SK-N-SH (cell line): ENCODE measurements at regions not wholly inside any gene's neighbourhood (a gene's known extent, or its start where the extent isn't known, plus 50 kb on each side); places are given as distances from the start of the nearest gene placed in this dataset.

Experiments used
- CTCF ChIA-PET: fragments of 300-600, 350-600 bp; formaldehyde crosslinking; extraction: SDS; loops from one replicate; lab custom pipeline; 2021; lab: Yijun Ruan, JAX
- POLR2A ChIA-PET: fragments of 350-600 bp; sonication (Branson Sonifier 250); formaldehyde crosslinking; extraction: SDS; loops from one replicate; lab custom pipeline; 2020; ENCODE audit warnings: antibody characterized with exemption, inconsistent platforms; lab: Yijun Ruan, JAX
- DNase-seq: peaks from one replicate; pipeline ENCODE4 v3.0.0; 2012
- H2AFZ ChIP-seq: fragments of 200-600 bp; sonication (generic); 2 replicates; pipeline ENCODE4 v1.8.1; 2016; ENCODE audit warnings: antibody characterized with exemption, mild to moderate bottlenecking, low read depth
- H3F3A ChIP-seq: fragments of 200-600 bp; sonication (generic); replicated peaks from 2 replicates; pipeline ENCODE3; 2016; ENCODE audit warnings: antibody characterized with exemption, mild to moderate bottlenecking; ENCODE audit not compliant: insufficient read depth
- H3K27ac ChIP-seq, 2 experiments: fragments of 200-500 bp in 1 of 2; fragments of 200-600 bp in 1 of 2; sonication (Bioruptor generic) in 1 of 2; sonication (generic), shearing (Covaris generic) in 1 of 2; 2 replicates each; pipeline versions ENCODE4 v1.5.1 to v1.6.1; 2014 to 2016; ENCODE audit warnings: low read depth in 2 of 2, inconsistent platforms in 1 of 2, low read length in 1 of 2, mild to moderate bottlenecking in 1 of 2, mixed read lengths in 1 of 2
- H3K27me3 ChIP-seq: fragments of 200-600 bp; sonication (generic), shearing (Covaris generic); 2 replicates; pipeline ENCODE4 v1.6.1; 2016; ENCODE audit warnings: mixed run types; ENCODE audit not compliant: insufficient read depth
- H3K36me3 ChIP-seq, 2 experiments: fragments of 200-500 bp in 1 of 2; fragments of 200-600 bp in 1 of 2; sonication (Bioruptor generic) in 1 of 2; sonication (generic) in 1 of 2; replicated peaks in 1 of 2; 2 replicates each; pipeline versions ENCODE3 to v1.5.1; 2014 to 2016; ENCODE audit warnings: low read length in 1 of 2, mild to moderate bottlenecking in 1 of 2; ENCODE audit not compliant: insufficient read depth in 2 of 2, control insufficient read depth in 1 of 2
- H3K4me1 ChIP-seq, 2 experiments: fragments of 200-500 bp in 1 of 2; fragments of 200-600 bp in 1 of 2; sonication (Bioruptor generic) in 1 of 2; sonication (generic), shearing (Covaris generic) in 1 of 2; 2 replicates each; pipeline versions ENCODE4 v1.5.1 to v1.6.1; 2014 to 2016; ENCODE audit warnings: low read depth in 1 of 2, low read length in 1 of 2, mixed run types in 1 of 2; ENCODE audit not compliant: insufficient read depth in 2 of 2, control insufficient read depth in 1 of 2
- H3K4me2 ChIP-seq: fragments of 200-600 bp; sonication (generic), shearing (Covaris generic); 2 replicates; pipeline ENCODE4 v1.6.1; 2017; ENCODE audit warnings: mixed run types
- H3K4me3 ChIP-seq, 2 experiments: fragments of 200-500 bp in 1 of 2; fragments of 200-600 bp in 1 of 2; sonication (Bioruptor generic) in 1 of 2; sonication (generic), shearing (Covaris generic) in 1 of 2; 2 replicates each; pipeline versions ENCODE4 v1.5.1 to v1.8.1; 2014 to 2016; ENCODE audit warnings: low read depth in 2 of 2, inconsistent platforms in 1 of 2, low read length in 1 of 2, mild to moderate bottlenecking in 1 of 2, mixed read lengths in 1 of 2, moderate library complexity in 1 of 2
- H3K79me2 ChIP-seq: fragments of 200-600 bp; sonication (generic); 2 replicates; pipeline ENCODE4 v1.8.1; 2017; ENCODE audit warnings: mild to moderate bottlenecking; ENCODE audit not compliant: insufficient read depth
- H3K9ac ChIP-seq: fragments of 200-600 bp; sonication (generic); 2 replicates; pipeline ENCODE4 v1.6.1; 2017; ENCODE audit warnings: mixed run types
- H3K9me2 ChIP-seq: fragments of 200-600 bp; sonication (generic); 2 replicates; pipeline ENCODE4 v1.6.1; 2017; ENCODE audit warnings: mixed run types
- H3K9me3 ChIP-seq: fragments of 200-600 bp; sonication (generic); 2 replicates; pipeline ENCODE4 v1.6.1; 2017; ENCODE audit warnings: mixed run types, mild to moderate bottlenecking, moderate library complexity
- H4K20me1 ChIP-seq: fragments of 200-600 bp; sonication (generic); 2 replicates; pipeline ENCODE4 v1.6.1; 2017; ENCODE audit warnings: mild to moderate bottlenecking, mixed run types; ENCODE audit not compliant: insufficient read depth
- ELF1 ChIP-seq: IDR thresholded peaks from 2 replicates; pipeline ENCODE4 v1.4.0; 2012
- EP300 ChIP-seq, 2 experiments: IDR thresholded peaks; 2 replicates each; pipeline versions ENCODE4 v1.4.0 to v1.6.1; 2012; ENCODE audit warnings: borderline replicate concordance in 1 of 2, low read depth in 1 of 2, low read length in 1 of 2
- FOXJ3 ChIP-seq: sonication (generic); formaldehyde crosslinking; IDR thresholded peaks from 2 replicates; pipeline ENCODE4 v1.5.1; 2020; ENCODE audit warnings: mild to moderate bottlenecking, missing genetic modification reagents
- GATA2 ChIP-seq: sonication (generic); formaldehyde crosslinking; IDR thresholded peaks from 2 replicates; pipeline ENCODE4 v1.5.0; 2020; ENCODE audit warnings: mild to moderate bottlenecking, missing genetic modification reagents
- IRF3 ChIP-seq: fragments of 150-350 bp; IDR thresholded peaks from 2 replicates; pipeline ENCODE4 v1.6.1; 2016; ENCODE audit warnings: mild to moderate bottlenecking, low read depth, low read length
- MAX ChIP-seq: IDR thresholded peaks from 2 replicates; pipeline ENCODE4 v1.4.0; 2012; ENCODE audit warnings: low read depth
- MEF2A ChIP-seq: IDR thresholded peaks from 2 replicates; pipeline ENCODE4 v1.4.0; 2012; ENCODE audit warnings: low read depth, borderline replicate concordance
- NFIC ChIP-seq: IDR thresholded peaks from 2 replicates; pipeline ENCODE4 v1.4.0; 2012; ENCODE audit warnings: borderline replicate concordance
- RAD21 ChIP-seq: IDR thresholded peaks from 2 replicates; pipeline ENCODE4 v1.6.1; 2012; ENCODE audit warnings: mild to moderate bottlenecking, low read length
- RFX5 ChIP-seq: IDR thresholded peaks from 2 replicates; pipeline ENCODE4 v1.6.1; 2012; ENCODE audit warnings: mild to moderate bottlenecking, improper control_type of control experiment, low read length
- SIN3A ChIP-seq: IDR thresholded peaks from 2 replicates; pipeline ENCODE4 v1.6.1; 2012; ENCODE audit warnings: low read depth, mild to moderate bottlenecking, low read length, moderate library complexity, borderline replicate concordance
- SMC3 ChIP-seq: IDR thresholded peaks from 2 replicates; pipeline ENCODE4 v1.6.1; 2012; ENCODE audit warnings: low read depth, low read length, improper control_type of control experiment
- TCF12 ChIP-seq: IDR thresholded peaks from 2 replicates; pipeline ENCODE4 v1.4.0; 2012
- TEAD4 ChIP-seq: IDR thresholded peaks from 2 replicates; pipeline ENCODE4 v1.4.0; 2012; ENCODE audit warnings: mild to moderate bottlenecking, borderline replicate concordance; ENCODE audit not compliant: insufficient read depth
- USF1 ChIP-seq: IDR thresholded peaks from 2 replicates; pipeline ENCODE4 v1.4.0; 2012; ENCODE audit warnings: low read depth, borderline replicate concordance
- YY1 ChIP-seq: IDR thresholded peaks from 2 replicates; pipeline ENCODE4 v1.4.0; 2012; ENCODE audit warnings: low read depth, mild to moderate bottlenecking
- ZBTB33 ChIP-seq: IDR thresholded peaks from 2 replicates; pipeline ENCODE4 v1.4.0; 2012; ENCODE audit warnings: low read depth, borderline replicate concordance
- TF ChIP-seq, protein P1 (sequence below): fragments of 150-350 bp; IDR thresholded peaks from 2 replicates; pipeline ENCODE4 v1.6.1; 2017; ENCODE audit warnings: antibody characterized with exemption, low read length, low read depth, borderline replicate concordance

GRCh38 chr13:88085036-88085435 is 413.9 kb downstream of the SLITRK5 start:
- no peak overlapping the region for H3K27ac ChIP-seq
- no peaks in the 10 kb centered on the region for H3K79me2 ChIP-seq
- TF ChIP-seq MEF2A (no peak), RFX5 (no peak), EP300 (IDR thresholded peaks at IDR 0.05; ENCODE audit: borderline replicate concordance in 1 of 2, low read depth in 1 of 2, low read length in 1 of 2) (no peak), ELF1 (no peak), SMC3 (no peak), YY1 (no peak), SIN3A (no peak), ZBTB33 (no peak), GATA2 (no peak), TCF12 (no peak), IRF3 (no peak), USF1 (no peak), NFIC (no peak), TEAD4 (no peak), MAX (no peak), RAD21 (no peak), FOXJ3 (no peak)
- TF ChIP-seq, protein P1, sequence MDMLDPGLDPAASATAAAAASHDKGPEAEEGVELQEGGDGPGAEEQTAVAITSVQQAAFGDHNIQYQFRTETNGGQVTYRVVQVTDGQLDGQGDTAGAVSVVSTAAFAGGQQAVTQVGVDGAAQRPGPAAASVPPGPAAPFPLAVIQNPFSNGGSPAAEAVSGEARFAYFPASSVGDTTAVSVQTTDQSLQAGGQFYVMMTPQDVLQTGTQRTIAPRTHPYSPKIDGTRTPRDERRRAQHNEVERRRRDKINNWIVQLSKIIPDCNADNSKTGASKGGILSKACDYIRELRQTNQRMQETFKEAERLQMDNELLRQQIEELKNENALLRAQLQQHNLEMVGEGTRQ, result no peak
- H3K27me3 ChIP-seq, result no peaks in the 10 kb centered on the region
- H2AFZ ChIP-seq, result no peak overlapping the region
- ChIA-PET POLR2A (no interaction called here), CTCF (no interaction called here)
- no peaks in the 10 kb centered on the region for H3K4me1 ChIP-seq
- H3K4me2 ChIP-seq, result no peak overlapping the region
- no peak overlapping the region for H3K4me3 ChIP-seq
- DNase-seq, result no peak
- H4K20me1 ChIP-seq, result no peaks in the 10 kb centered on the region
- H3K9me2 ChIP-seq, result no peaks in the 10 kb centered on the region; the same call in 1 of the 2 replicates
- no peaks in the 10 kb centered on the region for H3F3A ChIP-seq
- no peaks in the 10 kb centered on the region for H3K36me3 ChIP-seq
- no peaks in the 10 kb centered on the region for H3K9me3 ChIP-seq
- no peak overlapping the region for H3K9ac ChIP-seq
